CD14-positive monocyte (primary cell): ENCODE measurements at regions not wholly inside any gene's neighbourhood (a gene's known extent, or its start where the extent isn't known, plus 50 kb on each side); places are given as distances from the start of the nearest gene placed in this dataset.

Source experiments
- DNase-seq, 3 donors: peaks; one replicate each; pipeline ENCODE4 v3.0.0-alpha.2; 2011 to 2022
- H2AFZ ChIP-seq: 2 replicates; pipeline ENCODE4 v1.6.0; 2012; ENCODE audit warnings: mild to moderate bottlenecking, low read depth, low read length, inconsistent platforms; ENCODE audit not compliant: insufficient read depth, poor library complexity, severe bottlenecking
- H3K27ac ChIP-seq, 2 donors: 1 replicate in 1 of 2; 2 replicates in 1 of 2; pipeline ENCODE4 v1.5.1; 2012 to 2013; ENCODE audit warnings: low read length in 2 of 2, control low read depth in 1 of 2, inconsistent platforms in 1 of 2, low read depth in 1 of 2, mild to moderate bottlenecking in 1 of 2
- H3K27me3 ChIP-seq, 2 donors: one replicate each; pipeline versions ENCODE4 v1.6.0 to v1.6.1; 2011 to 2013; ENCODE audit warnings: low read length in 2 of 2; ENCODE audit not compliant: control insufficient read depth in 2 of 2, insufficient read depth in 2 of 2
- H3K36me3 ChIP-seq, 2 donors: replicated peaks in 1 of 2; 1 replicate in 1 of 2; 2 replicates in 1 of 2; pipeline versions ENCODE4 v1.5.1 to v1.6.1; 2012 to 2013; ENCODE audit warnings: low read length in 2 of 2, control low read depth in 1 of 2, inconsistent platforms in 1 of 2, mild to moderate bottlenecking in 1 of 2; ENCODE audit not compliant: insufficient read depth in 2 of 2, control insufficient read depth in 1 of 2
- H3K4me1 ChIP-seq, 2 donors: 1 replicate in 1 of 2; 2 replicates in 1 of 2; pipeline versions ENCODE4 v1.5.1 to v1.6.1; 2012 to 2013; ENCODE audit warnings: low read length in 2 of 2, control low read depth in 1 of 2, inconsistent platforms in 1 of 2, mild to moderate bottlenecking in 1 of 2, moderate library complexity in 1 of 2; ENCODE audit not compliant: insufficient read depth in 2 of 2, control insufficient read depth in 1 of 2
- H3K4me2 ChIP-seq: replicated peaks from 2 replicates; pipeline ENCODE3; 2012; ENCODE audit warnings: low read length, moderate library complexity, mild to moderate bottlenecking; ENCODE audit not compliant: poor library complexity, severe bottlenecking; ENCODE audit errors: extremely low read depth
- H3K4me3 ChIP-seq, 3 experiments: fragments of 200-600 bp in 1 of 3; sonication (generic) in 1 of 3; replicated peaks in 1 of 3; 1 replicate in 2 of 3; 2 replicates in 1 of 3; pipeline ENCODE4 v1.5.1; 2011 to 2013; ENCODE audit warnings: low read length in 3 of 3, mild to moderate bottlenecking in 3 of 3, control low read depth in 2 of 3, low read depth in 2 of 3, inconsistent platforms in 1 of 3, moderate library complexity in 1 of 3
- H3K79me2 ChIP-seq: 2 replicates; pipeline ENCODE4 v1.6.0; 2012; ENCODE audit warnings: mild to moderate bottlenecking, control low read depth, inconsistent platforms, low read length, moderate library complexity; ENCODE audit not compliant: insufficient read depth
- H3K9ac ChIP-seq: 2 replicates; pipeline ENCODE4 v1.6.0; 2017; ENCODE audit warnings: low read length, mild to moderate bottlenecking; ENCODE audit not compliant: insufficient read depth, poor library complexity, severe bottlenecking
- H3K9me3 ChIP-seq, 2 donors: replicated peaks in 1 of 2; 1 replicate in 1 of 2; 2 replicates in 1 of 2; pipeline versions ENCODE4 v1.5.1 to v1.6.1; 2012 to 2013; ENCODE audit warnings: low read length in 2 of 2, control low read depth in 1 of 2; ENCODE audit not compliant: control insufficient read depth in 1 of 2, insufficient read depth in 1 of 2
- H4K20me1 ChIP-seq: 2 replicates; pipeline ENCODE4 v1.6.0; 2012; ENCODE audit warnings: mild to moderate bottlenecking, low read length, control low read depth, moderate library complexity; ENCODE audit not compliant: insufficient read depth
- H3K27ac Mint-ChIP-seq, 7 donors: one replicate each; pipeline ENCODE4 v1.8.0; 2020; ENCODE audit warnings: mild to moderate bottlenecking in 7 of 7, mixed read lengths in 7 of 7, moderate library complexity in 6 of 7, inconsistent platforms in 2 of 7
- H3K27me3 Mint-ChIP-seq, 3 donors: one replicate each; pipeline ENCODE4 v1.8.0; 2021 to 2022; ENCODE audit warnings: low read depth in 3 of 3, mild to moderate bottlenecking in 3 of 3, mixed read lengths in 3 of 3, moderate library complexity in 3 of 3, inconsistent platforms in 1 of 3
- H3K36me3 Mint-ChIP-seq, 2 donors: one replicate each; pipeline ENCODE4 v1.8.0; 2020; ENCODE audit warnings: mixed read lengths in 2 of 2, inconsistent platforms in 1 of 2, mild to moderate bottlenecking in 1 of 2
- H3K4me1 Mint-ChIP-seq: one replicate; pipeline ENCODE4 v1.8.0; 2020; ENCODE audit warnings: mild to moderate bottlenecking, mixed read lengths
- H3K4me3 Mint-ChIP-seq, 2 donors: one replicate each; pipeline ENCODE4 v1.8.0; 2020; ENCODE audit warnings: mild to moderate bottlenecking in 2 of 2, mixed read lengths in 2 of 2, moderate library complexity in 1 of 2
- H3K9me3 Mint-ChIP-seq, 7 donors: one replicate each; pipeline ENCODE4 v1.8.0; 2020 to 2022; ENCODE audit warnings: mixed read lengths in 7 of 7, mild to moderate bottlenecking in 6 of 7, moderate library complexity in 6 of 7, inconsistent platforms in 2 of 7
- WGBS: methylation state at CpG from one replicate; pipeline ENCODE4 v1.1.5; 2013; ENCODE audit warnings: missing lambda C conversion rate; ENCODE audit not compliant: insufficient coverage; 5-methylcytosine and 5-hydroxymethylcytosine counted together
- intact Hi-C, 2 donors: fragments of 100-400 bp; cut with micrococcal nuclease; formaldehyde crosslinking; loops; one replicate each; pipeline versions ENCODE4 v1.15.0 to v1.15.1; 2023
- TF ChIP-seq, protein P1 (sequence below): fragments of 200-600 bp; IDR thresholded peaks from one replicate; pipeline ENCODE4 v1.8.0; 2022; ENCODE audit warnings: antibody characterized with exemption, mild to moderate bottlenecking

- no peaks in the 10 kb centered on the region for H4K20me1 ChIP-seq
- no peaks in the 10 kb centered on the region for H3K79me2 ChIP-seq
- no peak overlapping the region for H2AFZ ChIP-seq
- H3K4me3 ChIP-seq: no peak overlapping the region
- H3K27ac ChIP-seq: no peak overlapping the region
- H3K9me3 Mint-ChIP-seq: peaks cover 0 to 5% (median 0%) of the 10 kb centered on the region in 7 donors
- no peak overlapping the region for H3K4me2 ChIP-seq
- intact Hi-C loops: no loop called here
- no peaks in the 10 kb centered on the region for H3K27me3 Mint-ChIP-seq
- no peak overlapping the region for H3K27ac Mint-ChIP-seq
- no peak overlapping the region for H3K9ac ChIP-seq
- DNase-seq: no peak
- 94% methylated on average over 2 of the region's 3 CpGs for WGBS
- TF ChIP-seq, protein P1, sequence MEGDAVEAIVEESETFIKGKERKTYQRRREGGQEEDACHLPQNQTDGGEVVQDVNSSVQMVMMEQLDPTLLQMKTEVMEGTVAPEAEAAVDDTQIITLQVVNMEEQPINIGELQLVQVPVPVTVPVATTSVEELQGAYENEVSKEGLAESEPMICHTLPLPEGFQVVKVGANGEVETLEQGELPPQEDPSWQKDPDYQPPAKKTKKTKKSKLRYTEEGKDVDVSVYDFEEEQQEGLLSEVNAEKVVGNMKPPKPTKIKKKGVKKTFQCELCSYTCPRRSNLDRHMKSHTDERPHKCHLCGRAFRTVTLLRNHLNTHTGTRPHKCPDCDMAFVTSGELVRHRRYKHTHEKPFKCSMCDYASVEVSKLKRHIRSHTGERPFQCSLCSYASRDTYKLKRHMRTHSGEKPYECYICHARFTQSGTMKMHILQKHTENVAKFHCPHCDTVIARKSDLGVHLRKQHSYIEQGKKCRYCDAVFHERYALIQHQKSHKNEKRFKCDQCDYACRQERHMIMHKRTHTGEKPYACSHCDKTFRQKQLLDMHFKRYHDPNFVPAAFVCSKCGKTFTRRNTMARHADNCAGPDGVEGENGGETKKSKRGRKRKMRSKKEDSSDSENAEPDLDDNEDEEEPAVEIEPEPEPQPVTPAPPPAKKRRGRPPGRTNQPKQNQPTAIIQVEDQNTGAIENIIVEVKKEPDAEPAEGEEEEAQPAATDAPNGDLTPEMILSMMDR: no peak
- H3K4me1 Mint-ChIP-seq: no peaks in the 10 kb centered on the region
- no peaks in the 10 kb centered on the region for H3K36me3 Mint-ChIP-seq
- no peak overlapping the region for H3K4me3 Mint-ChIP-seq
- H3K9me3 ChIP-seq: no peaks in the 10 kb centered on the region
- no peaks in the 10 kb centered on the region for H3K36me3 ChIP-seq
- H3K27me3 ChIP-seq: no peaks in the 10 kb centered on the region
- H3K4me1 ChIP-seq: no peaks in the 10 kb centered on the region
These were observed 173.2 kb downstream of the PRELID2 start for GRCh38 chr5:145661737-145662485.

DNA sequence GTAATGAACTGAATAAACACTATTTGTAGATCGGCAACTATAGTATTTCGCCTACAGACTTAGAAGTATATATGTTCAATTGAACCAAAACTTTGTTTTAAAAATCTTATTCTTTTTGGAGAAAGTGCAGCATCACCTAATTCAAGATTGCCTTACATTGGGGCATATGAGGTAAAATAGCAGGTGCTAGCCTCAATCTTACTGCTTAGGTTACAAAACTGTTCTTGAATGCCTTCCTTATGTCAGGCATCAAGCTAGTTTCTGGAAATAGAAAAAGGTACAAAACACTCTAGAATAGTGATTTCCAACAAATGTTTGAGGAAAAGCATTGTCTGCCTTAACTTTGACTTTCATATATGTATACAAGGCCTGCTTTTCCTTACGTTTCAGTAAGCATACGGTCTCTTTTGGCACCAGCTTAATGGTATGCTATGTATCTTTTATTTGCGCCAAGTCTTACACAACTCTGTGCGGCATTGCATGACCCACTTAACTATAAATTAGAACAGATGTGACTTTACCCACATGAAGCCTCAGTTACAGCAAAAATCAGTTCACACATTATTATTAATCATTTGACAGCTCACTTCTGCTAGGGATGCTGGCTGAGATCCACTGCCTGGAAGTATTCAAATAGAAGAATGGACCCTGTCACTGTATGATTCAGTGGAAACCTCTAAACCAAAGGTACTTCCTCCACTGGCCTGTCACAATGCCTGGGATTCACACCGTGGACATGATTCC lies 174.1 kb downstream of the PRELID2 start:
- WGBS: 67% methylated on average over 3 of the region's 7 CpGs
- no peak for DNase-seq
- Mint-ChIP-seq H3K4me3 (no peak overlapping the region), H3K27ac (no peak overlapping the region), H3K36me3 (no peaks in the 10 kb centered on the region), H3K27me3 (no peaks in the 10 kb centered on the region), H3K9me3 (peaks cover 0 to 5% (median under 1%) of the 10 kb centered on the region in 7 donors), H3K4me1 (no peaks in the 10 kb centered on the region)
- Histone ChIP-seq H4K20me1 (no peaks in the 10 kb centered on the region), H2AFZ (no peak overlapping the region), H3K27ac (no peak overlapping the region), H3K9me3 (no peaks in the 10 kb centered on the region), H3K4me1 (no peaks in the 10 kb centered on the region), H3K9ac (no peak overlapping the region), H3K36me3 (no peaks in the 10 kb centered on the region), H3K4me2 (no peak overlapping the region), H3K4me3 (no peak overlapping the region), H3K79me2 (no peaks in the 10 kb centered on the region), H3K27me3 (no peaks in the 10 kb centered on the region)
- TF ChIP-seq, protein P1: no peak
- intact Hi-C loops: no loop called here
